HT-29 (cell line): ENCODE measurements at regions not wholly inside any gene's neighbourhood (a gene's known extent, or its start where the extent isn't known, plus 50 kb on each side); places are given as distances from the start of the nearest gene placed in this dataset.

Source experiments
- DNase-seq: peaks from one replicate; pipeline ENCODE4 v3.0.0-alpha.2; 2015; ENCODE audit warnings: low spot score

- DNase-seq = no peak
These were observed 142.4 kb downstream of the DDX1 start for GRCh38 chr2:15733867-15734673.

DNA sequence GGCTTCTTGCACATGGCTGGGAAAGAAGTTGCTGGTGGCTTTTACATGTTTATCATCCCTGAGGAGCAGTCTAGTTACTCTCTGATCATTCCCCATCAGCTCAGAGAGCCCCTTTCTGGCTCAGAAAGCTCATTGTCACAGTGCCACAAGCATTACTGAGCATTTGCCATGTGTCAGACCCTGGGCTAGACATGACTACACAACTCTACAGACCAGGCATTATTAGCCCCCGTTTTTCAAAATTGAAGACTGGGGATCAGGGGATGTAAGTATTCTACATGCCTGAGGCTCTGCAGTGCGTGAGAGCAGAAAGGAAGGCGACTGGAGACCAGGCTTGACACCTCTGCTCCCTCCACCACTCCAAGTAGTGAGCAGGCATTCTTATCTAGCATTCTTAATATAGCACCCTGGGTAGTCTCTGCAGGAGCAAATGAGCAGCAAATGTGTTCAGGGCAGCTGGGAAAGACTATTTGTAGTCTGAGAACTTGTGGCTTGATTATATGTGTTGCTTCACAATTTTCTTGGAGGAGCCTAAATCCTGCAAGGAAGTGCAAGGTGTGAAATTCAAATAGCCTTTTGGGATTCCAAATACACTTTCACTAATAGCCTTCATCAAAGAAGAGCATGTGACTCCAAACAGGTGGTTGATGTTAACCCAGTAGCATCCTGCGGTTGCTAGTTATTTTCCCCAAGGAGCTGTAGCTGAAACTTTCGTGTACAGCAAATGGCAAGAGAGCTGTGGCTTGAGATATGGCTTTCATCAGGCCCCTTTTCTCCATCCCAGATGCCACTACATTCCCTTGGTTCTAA lies 143.2 kb downstream of the DDX1 start:
- DNase-seq = no peak

DNA sequence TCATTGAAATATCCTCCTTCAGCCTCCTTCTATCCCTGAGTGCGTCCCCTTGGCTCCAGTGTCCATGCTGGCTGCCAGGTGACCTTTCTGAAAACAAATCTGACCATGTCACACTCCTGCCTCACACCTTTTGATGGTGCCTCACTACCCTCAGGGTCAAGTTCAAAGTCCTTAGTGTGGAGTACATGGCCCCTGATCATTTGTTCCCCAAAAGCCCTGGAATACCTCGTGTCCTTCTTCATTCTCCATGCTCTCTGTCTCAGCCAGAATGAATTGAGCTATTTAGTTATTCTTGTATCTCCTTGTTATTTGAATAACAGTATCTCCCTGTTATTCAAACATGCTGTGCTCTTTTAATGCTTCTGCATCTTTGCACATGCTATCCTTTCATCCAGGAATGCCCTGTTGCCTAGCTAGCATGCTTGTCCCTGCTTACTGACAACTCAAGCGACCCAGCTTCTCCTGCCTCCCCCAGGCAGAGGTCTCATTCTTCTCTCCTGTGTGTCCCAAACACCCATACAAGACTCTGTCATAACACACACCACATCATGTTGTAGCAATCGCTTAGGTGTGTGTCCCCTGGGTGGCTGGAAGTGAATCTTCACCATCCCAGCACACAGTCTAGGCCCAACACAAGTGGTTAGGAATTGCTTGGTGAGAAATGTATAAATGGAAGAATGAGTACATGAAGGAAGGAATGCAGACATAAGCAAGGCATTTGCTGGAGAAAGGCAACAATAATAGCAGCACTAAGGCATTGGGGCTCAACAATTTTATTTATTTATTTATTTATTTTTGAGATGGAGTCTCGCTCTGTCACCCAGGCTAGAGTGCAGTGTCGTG lies 144.0 kb downstream of the DDX1 start:
- no peak for DNase-seq

- no peak for DNase-seq
These were observed 144.9 kb downstream of the DDX1 start for GRCh38 chr2:15736396-15737180.

- DNase-seq = no peak
These were observed 145.9 kb downstream of the DDX1 start for GRCh38 chr2:15737314-15738224.

DNA sequence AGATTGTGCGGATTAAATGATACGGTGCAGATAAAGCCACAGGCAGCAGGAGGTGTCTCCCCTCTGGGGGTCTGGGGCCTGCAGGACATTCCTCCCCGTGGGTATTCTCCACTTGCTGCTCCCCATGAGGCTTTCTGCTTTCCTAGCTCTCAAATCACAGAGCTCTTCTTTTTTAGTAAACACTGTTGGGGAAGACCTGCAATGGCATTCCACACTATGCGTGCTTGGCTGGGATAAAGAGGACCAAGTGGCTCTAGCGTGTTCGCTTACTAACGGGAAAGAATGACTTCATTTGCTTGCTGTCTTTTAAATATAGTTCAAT lies 146.5 kb downstream of the DDX1 start:
- DNase-seq = no peak

- DNase-seq = no peak
These were observed 147.3 kb downstream of the DDX1 start for GRCh38 chr2:15738943-15739342.

DNA sequence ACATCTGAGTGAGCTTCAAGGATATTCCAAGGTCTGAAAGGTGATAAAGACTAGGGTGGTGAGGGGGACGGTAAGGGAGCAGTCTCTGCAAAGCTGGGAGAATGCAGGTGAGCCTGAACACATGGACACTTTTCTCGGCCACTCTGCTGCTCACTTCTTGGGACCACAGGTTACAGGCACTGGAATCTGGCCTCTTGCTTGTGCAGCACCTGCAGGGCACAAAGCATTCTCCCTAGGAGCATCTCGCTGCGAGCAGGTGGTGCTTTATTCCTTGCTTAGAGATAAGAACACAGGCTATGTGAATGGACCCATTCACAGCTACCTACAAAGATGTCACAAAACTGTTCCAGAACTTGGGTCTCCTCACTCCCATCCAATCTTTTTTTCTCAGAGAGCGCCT lies 153.2 kb downstream of the DDX1 start:
- no peak for DNase-seq

GRCh38 chr2:15745350-15745749 lies 153.7 kb downstream of the DDX1 start:
- no peak for DNase-seq

DNA sequence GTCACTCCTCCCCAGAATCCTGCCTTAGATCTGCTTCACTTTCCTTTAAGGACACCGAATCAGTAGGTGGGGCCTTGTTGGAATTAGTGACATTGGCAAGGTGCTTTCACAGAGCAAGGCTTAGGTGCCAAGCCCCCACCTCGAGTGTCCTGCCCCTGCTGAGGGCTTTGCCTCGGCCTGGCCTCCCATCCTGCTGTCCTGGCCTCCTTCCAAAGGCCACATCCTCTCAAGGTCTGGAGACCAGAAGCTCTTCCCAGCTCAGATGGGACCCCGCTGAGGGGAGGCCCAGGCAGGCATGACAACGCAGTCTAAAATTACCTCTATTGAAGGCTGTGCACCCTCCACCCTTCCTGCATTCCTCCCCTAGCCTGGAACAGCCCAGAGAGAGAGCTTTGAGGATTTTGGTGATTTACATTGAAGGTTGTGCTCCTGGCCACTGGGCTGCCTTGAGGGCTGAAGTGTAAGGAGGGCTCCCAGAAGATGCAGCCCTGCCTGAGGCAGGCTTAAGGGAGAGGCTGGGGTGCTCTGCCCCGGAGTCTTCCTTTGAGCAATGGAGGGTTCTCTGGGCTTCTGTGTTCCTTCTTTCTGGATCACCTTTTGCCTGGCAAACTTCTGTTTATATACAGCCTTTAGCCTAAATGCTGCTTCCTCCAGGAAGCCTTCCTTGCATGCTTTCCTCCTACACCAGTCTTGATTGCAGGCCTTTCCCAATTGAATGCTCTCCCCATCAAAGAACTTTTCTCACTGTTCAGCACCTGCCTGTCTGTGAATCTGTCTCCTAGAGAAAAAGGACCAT lies 154.4 kb downstream of the DDX1 start:
- no peak for DNase-seq

GRCh38 chr2:15746703-15747550 lies 155.3 kb downstream of the DDX1 start:
- no peak for DNase-seq

- DNase-seq = no peak
These were observed 156.2 kb downstream of the DDX1 start for GRCh38 chr2:15747603-15748471.

DNA sequence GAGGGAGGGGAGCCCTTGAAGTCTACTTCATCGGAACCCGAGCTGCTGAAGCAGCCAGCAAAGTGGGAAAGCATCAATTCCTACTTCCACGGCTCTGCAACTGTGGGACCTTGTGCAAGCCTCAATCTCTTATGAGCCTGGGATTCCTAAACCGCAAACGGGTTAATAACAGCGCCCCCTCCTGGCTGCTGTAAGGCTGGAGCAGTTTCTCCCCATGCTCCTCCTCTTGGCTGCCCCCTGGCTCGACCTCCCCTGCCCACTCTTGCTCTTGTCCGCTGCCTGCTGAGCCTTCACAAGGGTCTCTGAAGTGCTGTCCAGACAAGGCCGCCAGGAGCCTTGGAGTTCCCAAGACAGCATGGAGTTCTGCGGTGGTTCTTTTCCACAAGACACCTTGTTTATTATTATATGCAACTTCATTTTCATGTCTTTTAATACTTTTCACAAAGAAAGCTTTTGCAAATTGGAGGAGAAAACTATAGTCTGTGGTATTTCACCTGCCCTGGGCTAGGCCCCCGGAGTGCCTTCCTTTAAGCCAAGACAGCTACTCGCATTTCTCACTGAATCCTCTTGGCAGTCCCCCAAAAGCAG lies 157.2 kb downstream of the DDX1 start:
- peak; percentile 65 for DNase-seq

- no peak for DNase-seq
These were observed 158.1 kb downstream of the DDX1 start for GRCh38 chr2:15749460-15750432.

- no peak for DNase-seq
These were observed 158.8 kb downstream of the DDX1 start for GRCh38 chr2:15750433-15750814.

DNA sequence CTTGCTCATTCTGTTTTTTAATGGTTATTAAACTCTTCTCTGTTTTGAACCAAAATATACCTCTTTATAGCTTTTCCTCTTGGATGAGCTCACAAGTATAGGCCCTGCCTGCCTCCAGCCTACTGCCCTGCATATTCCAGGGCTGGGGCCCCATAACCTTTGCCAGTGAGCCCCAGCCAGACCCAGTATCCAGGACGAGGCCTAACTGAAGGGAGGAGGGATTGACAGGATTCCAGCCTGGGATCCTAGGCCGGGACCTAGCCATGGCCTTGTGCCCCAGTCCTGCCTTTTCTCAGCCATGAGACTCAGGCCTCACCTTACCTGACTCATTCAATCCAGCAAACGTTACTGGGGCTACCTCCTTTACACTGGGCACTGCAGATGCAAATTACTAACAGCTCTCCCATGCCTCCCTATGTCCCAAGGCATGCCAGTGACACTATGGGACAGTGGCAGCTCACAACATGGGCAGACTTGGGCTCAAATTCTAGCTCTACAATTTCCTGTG lies 159.2 kb downstream of the DDX1 start:
- no peak for DNase-seq
